HG03196 (cell line): ENCODE measurements at regions not wholly inside any gene's neighbourhood (a gene's known extent, or its start where the extent isn't known, plus 50 kb on each side); places are given as distances from the start of the nearest gene placed in this dataset.
"Not testable (repeated sequence)": the region's sequence is repeated elsewhere in the genome, so short reads cannot be mapped to it uniquely, and the experiment has no call there.

Source experiments
- ATAC-seq: cut with Tn5 transposase; IDR thresholded peaks from one replicate; pipeline ENCODE4 v1.9.1; 2021; ENCODE audit not compliant: unreplicated experiment

GRCh38 chr15:30688684-30689083 lies 62.8 kb downstream of the ARHGAP11B start:
- ATAC-seq = not testable (repeated sequence)

DNA sequence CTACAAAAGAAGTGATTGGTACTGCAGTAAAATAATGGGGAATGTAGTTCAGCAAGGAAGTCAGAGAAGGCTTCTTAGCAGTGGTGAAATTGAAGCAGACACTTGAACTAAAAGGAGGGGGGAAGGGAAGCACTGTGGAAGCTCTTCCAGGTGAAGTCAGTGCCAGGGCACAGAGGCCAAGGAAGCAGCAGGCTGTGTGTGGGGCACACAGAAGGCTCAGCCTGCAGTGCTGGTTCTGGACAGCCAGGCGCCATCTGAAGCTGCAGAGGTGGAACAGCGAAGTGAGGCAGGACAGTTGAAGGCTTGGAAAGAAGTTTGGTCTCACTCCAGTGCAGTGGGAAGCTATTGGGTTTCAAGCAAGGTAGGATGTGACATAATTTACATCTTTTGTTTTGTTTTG lies 64.2 kb downstream of the ARHGAP11B start:
- not testable (repeated sequence) for ATAC-seq

DNA sequence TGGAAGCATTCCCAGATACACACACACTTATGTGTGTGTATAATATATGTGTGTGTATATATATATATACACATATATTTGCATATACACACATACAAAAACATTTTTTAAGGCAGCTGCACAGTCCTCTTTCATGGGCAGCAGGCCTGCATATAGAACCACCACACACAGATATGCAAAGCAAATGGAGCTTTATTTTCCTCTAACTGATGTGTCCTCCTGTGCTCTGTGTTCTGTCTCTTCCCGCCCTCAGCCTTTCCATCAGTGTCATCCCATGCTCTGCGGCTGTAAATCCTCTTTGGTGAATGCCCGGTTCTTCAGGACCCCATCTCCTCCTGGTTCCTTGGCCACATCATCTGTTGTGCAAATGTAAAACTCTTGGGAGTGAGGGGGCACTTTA lies 69.9 kb downstream of the ARHGAP11B start:
- ATAC-seq = not testable (repeated sequence)

DNA sequence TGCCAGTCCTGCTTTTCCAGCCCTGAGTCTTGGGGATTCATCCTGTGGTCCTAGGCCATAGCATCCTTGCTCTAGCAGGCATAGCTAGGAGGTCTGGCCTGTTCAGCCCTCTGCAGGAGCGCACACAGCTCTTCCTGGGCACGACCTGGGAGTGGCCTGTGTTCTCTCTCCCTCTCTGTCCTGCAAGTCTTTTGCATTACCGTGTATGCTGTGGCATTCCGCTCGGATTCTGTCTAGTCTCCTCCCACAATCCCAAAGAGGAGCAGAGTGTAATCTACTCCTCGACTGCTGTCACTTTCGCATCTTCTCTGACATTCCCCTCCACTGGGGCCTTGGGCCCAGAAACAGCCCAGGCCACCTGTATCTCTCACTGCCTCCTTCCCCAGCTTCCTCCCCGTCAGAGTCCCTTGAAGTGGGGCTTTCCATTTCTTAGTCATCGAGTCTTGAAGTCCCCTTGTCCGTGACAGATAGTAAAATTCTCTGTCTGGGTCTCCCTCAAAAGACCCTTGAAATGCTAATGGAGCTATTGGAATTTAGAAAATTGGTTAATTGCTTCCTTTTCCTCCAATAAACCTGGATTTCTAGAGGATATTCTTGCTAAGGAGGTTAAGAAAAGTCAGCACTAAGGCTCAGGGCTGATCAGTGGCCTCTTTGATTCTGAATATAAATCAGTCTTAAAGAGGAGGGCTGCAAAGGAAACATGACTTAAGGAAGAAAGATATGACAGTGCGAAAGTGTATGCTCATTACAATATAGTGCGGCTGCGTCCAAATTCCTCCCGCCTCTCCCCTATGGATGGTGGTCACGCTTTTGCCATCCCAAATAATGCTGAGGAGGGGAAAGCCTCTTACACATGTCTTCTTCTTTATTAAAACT lies 70.7 kb downstream of the ARHGAP11B start:
- ATAC-seq = peak; percentile 74

- peak; percentile 62 for ATAC-seq
These were observed 71.4 kb downstream of the ARHGAP11B start for GRCh38 chr15:30697315-30697685.

GRCh38 chr15:30700006-30700597 lies 74.2 kb downstream of the ARHGAP11B start:
- ATAC-seq = not testable (repeated sequence)

GRCh38 chr15:30707976-30708685 lies 82.2 kb downstream of the ARHGAP11B start:
- ATAC-seq = not testable (repeated sequence)

DNA sequence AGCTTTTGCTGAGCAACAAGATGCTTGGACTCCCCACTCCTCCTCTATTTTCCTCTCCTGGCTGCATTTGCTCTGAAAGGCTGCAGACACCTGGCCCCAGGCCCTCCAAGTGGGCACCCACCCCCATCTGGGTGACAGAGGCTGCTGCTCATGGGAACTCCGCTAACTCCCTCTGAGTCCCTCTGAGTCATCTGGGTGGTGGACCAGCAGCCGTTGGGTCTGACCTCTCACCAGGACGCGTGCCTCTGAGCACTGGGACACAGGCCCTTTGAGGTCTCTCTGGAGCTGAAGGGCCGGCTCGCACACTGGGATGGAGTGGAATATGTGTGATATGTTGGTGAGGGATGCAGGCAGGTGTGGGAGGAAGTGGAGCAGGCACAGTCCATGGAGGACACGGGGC lies 82.9 kb downstream of the ARHGAP11B start:
- not testable (repeated sequence) for ATAC-seq

- not testable (repeated sequence) for ATAC-seq
These were observed 92.2 kb downstream of the ARHGAP11B start for GRCh38 chr15:30718038-30718643.

- ATAC-seq = not testable (repeated sequence)
These were observed 93.4 kb downstream of the ARHGAP11B start for GRCh38 chr15:30719363-30719762.

DNA sequence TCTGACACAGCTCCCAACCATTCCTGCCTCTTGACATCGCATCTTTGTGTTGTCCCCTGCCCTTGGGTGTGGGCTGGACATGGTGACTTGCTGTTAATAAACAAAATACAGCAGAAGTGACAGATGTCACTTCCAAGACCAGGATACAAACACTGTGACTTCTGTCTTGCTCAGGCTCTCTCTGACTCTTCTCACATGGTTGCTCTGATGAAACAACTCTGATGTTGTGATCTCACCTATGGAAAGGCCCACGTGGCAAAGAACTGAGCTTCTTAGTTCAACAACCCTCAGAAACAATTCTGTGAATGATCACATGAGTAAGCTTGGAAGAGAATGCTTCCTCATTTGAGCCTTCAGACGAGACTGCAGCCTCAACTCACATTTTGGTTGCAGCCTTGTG lies 94.9 kb downstream of the ARHGAP11B start:
- not testable (repeated sequence) for ATAC-seq

GRCh38 chr15:30721529-30721928 lies 95.6 kb downstream of the ARHGAP11B start:
- ATAC-seq = not testable (repeated sequence)

- ATAC-seq = not testable (repeated sequence)
These were observed 97.7 kb downstream of the ARHGAP11B start for GRCh38 chr15:30723540-30724175.

DNA sequence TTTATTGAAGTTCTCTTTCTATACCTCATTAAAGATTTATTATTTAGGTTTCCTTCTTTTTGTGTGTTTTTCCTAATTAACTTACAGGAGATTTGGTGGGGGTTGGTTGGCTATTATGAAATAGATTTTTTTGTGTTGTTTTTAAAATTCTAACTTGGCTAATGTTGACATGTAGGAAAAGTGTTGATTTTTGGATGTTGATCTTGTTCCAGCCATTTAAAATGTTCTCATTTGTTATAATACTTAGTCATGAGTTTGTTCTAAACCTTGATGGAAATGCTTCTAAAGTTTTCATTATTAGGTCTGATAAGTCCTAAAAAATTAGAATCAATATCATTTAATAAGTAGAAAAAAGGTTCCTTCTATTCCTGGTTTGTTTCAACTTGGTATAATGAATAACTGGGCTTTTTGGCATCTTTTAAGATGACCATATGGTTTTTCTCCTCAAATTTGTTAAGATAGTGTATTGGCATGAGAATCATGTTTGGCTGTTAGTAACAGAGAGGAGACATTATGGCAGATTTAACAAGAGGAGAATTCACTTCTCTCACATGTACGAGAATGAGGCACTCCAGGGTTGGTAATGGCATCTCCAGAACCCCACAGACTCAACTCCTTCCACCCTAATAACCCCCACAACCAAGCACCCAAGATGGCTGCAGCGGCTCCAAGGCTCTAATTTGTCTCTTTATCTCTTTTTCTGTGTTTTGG lies 104.1 kb downstream of the ARHGAP11B start:
- not testable (repeated sequence) for ATAC-seq

DNA sequence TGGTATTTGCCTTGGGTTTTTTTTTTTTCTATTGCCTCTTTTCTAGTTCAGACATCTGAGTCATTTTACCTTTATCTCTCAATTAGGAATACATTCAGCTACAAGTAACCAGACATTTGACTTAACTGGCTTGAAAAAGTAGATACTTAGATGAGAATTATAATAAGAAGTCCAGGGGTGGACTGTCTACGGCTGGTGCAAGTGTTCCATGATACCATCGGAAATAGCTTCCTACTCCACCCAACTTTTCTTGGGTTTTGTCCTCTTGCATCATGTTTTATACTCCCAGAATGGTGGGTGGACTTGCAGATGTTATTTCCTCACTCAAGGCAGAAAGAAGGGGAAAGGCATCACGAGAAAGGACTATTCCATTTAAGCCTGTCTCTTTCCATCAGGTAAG lies 104.7 kb downstream of the ARHGAP11B start:
- ATAC-seq = not testable (repeated sequence)

GRCh38 chr15:30732100-30732499 lies 106.2 kb downstream of the ARHGAP11B start:
- ATAC-seq = not testable (repeated sequence)

DNA sequence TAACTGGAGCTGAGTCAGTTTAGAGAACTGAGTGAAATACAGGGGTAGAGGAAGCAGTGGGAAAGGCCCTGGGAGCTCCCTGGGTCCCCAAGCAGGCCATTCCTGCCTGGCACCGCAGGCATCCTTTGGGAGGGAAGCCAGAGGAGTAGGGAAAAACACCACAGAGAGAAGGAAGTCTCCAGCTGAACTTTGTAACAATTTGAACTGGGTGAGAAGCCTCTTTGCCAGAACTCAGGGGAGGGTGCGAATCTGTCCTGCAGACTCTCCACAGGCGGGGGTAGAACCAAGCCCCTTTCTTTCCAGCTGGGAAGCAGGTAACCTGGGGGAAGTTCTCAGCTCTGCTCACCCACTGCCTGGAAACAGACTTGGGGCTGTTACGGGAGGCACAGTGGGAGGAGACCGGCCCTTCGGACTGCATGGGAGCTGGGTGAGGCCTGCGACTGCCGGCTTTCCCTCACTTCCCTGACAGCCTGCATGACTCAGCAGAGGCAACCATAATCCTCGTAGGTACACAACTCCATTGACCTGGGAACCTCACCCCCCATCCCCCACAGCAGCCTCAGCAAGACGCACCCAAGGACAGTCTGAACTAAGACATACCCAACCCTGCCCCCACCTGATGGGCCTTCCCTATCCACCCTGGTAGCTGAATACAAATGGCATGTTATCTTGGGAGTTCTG lies 110.1 kb downstream of the ARHGAP11B start:
- ATAC-seq = not testable (repeated sequence)

- ATAC-seq = not testable (repeated sequence)
These were observed 116.9 kb downstream of the ARHGAP11B start for GRCh38 chr15:30742796-30743195.

DNA sequence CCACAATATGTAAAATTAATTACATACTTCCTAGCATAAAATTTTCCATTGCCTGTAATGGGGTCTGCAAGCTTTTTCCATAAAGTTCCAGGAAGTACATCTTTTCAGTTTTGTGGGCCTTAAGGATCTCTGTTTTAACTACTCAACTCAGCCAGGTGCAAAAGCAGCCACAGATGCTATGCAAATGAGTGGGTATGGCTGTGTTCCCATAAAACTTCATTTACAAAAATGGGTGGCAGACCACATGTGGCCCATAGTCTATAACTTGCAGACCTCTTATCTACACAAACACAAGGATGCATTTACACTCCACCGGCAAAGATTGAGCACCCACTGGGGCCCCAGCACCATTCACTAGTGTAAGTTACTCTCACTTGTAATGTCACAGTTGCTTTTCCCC lies 123.1 kb downstream of the ARHGAP11B start:
- ATAC-seq = not testable (repeated sequence)
